ENCODE measurements at regions not wholly inside any gene's neighbourhood (a gene's known extent, or its start where the extent isn't known, plus 50 kb on each side); places are given as distances from the start of the nearest gene placed in this dataset.

GRCh38 chr2:67499989-67500388 is 102.9 kb downstream of the ETAA1 start:
- ATAC-seq, result no peak
- no peak overlapping the region for H3K27ac ChIP-seq
- intact Hi-C loops (cut with DNase I; ENCODE audit: low total_unique reads), result no loop called here
- TF ChIP-seq POLR2A (IDR thresholded peaks at IDR 0.05) (no peak), CTCF (IDR thresholded peaks at IDR 0.05 in 4 of 5, conservative IDR thresholded peaks at IDR 0.05 in 1 of 5) (no peak)
- no peak overlapping the region for H3K4me3 ChIP-seq
- no peaks in the 10 kb centered on the region for H3K36me3 ChIP-seq
- peaks cover 0 to 3% of the 10 kb centered on the region in 2 donors for H3K4me1 ChIP-seq
- H3K9me3 ChIP-seq, result no peaks in the 10 kb centered on the region
- no peak for DNase-seq
- no peaks in the 10 kb centered on the region for H3K27me3 ChIP-seq
- in situ Hi-C loops (cut with MboI; ENCODE audit: low sequenced_read_pairs in 4 of 4), result no loop called here

- Histone ChIP-seq H3K4me1 (peaks cover 0 to 3% of the 10 kb centered on the region in 2 donors), H3K27ac (no peak overlapping the region), H3K36me3 (no peaks in the 10 kb centered on the region), H3K27me3 (no peaks in the 10 kb centered on the region), H3K4me3 (no peak overlapping the region), H3K9me3 (no peaks in the 10 kb centered on the region)
- intact Hi-C loops (cut with DNase I; ENCODE audit: low total_unique reads) (no loop called here), in situ Hi-C loops (cut with MboI; ENCODE audit: low sequenced_read_pairs in 4 of 4) (no loop called here)
- ATAC-seq (no peak), DNase-seq (no peak)
- TF ChIP-seq CTCF (IDR thresholded peaks at IDR 0.05 in 4 of 5, conservative IDR thresholded peaks at IDR 0.05 in 1 of 5), result no peak
- TF ChIP-seq POLR2A (IDR thresholded peaks at IDR 0.05), result no peak
Measured at GRCh38 chr2:67500541-67500940, 103.4 kb downstream of the ETAA1 start.

GRCh38 chr2:67502346-67503065 is 105.4 kb downstream of the ETAA1 start:
- no peak for ATAC-seq
- DNase-seq, result no peak
- Histone ChIP-seq H3K27ac (no peak overlapping the region), H3K4me3 (no peak overlapping the region), H3K4me1 (peaks cover 0 to 3% of the 10 kb centered on the region in 2 donors), H3K27me3 (no peaks in the 10 kb centered on the region), H3K9me3 (no peaks in the 10 kb centered on the region), H3K36me3 (no peaks in the 10 kb centered on the region)
- TF ChIP-seq POLR2A (IDR thresholded peaks at IDR 0.05) (no peak), CTCF (IDR thresholded peaks at IDR 0.05 in 4 of 5, conservative IDR thresholded peaks at IDR 0.05 in 1 of 5) (no peak)
- intact Hi-C loops (cut with DNase I; ENCODE audit: low total_unique reads), result no loop called here
- in situ Hi-C loops (cut with MboI; ENCODE audit: low sequenced_read_pairs in 4 of 4), result no loop called here

GRCh38 chr2:67503066-67503795 is 106.1 kb downstream of the ETAA1 start:
- H3K4me3 ChIP-seq, result no peak overlapping the region
- DNase-seq (no peak), ATAC-seq (no peak)
- H3K27me3 ChIP-seq, result no peaks in the 10 kb centered on the region
- H3K4me1 ChIP-seq, result peaks cover 0 to 3% of the 10 kb centered on the region in 2 donors
- H3K36me3 ChIP-seq, result no peaks in the 10 kb centered on the region
- H3K27ac ChIP-seq, result no peak overlapping the region
- intact Hi-C loops (cut with DNase I; ENCODE audit: low total_unique reads), result no loop called here
- TF ChIP-seq CTCF (IDR thresholded peaks at IDR 0.05 in 4 of 5, conservative IDR thresholded peaks at IDR 0.05 in 1 of 5) (no peak), POLR2A (IDR thresholded peaks at IDR 0.05) (no peak)
- H3K9me3 ChIP-seq, result no peaks in the 10 kb centered on the region
- in situ Hi-C loops (cut with MboI; ENCODE audit: low sequenced_read_pairs in 4 of 4), result no loop called here

Data from gastrocnemius medialis (tissue), 4 donors.